T-helper 17 cell (primary cell): ENCODE measurements at regions not wholly inside any gene's neighbourhood (a gene's known extent, or its start where the extent isn't known, plus 50 kb on each side); places are given as distances from the start of the nearest gene placed in this dataset.
A peak's percentile ranks its signal among the peaks of the same experiment; 100 is the strongest.

ENCODE experiments used
- ATAC-seq: fragments of 150-1000 bp; cut with Tn5 transposase; 2 replicates; pipeline ENCODE4 v1.10.0; 2021; ENCODE audit warnings: mild to moderate bottlenecking, moderate library complexity
- DNase-seq, 3 donors: peaks; one replicate each; pipeline versions ENCODE4 v3.0.0 to v3.0.0-alpha.2; 2020 to 2021
- H3K9me3 ChIP-seq: one replicate; pipeline ENCODE4 v1.7.0; 2013; ENCODE audit warnings: low read length, mild to moderate bottlenecking; ENCODE audit not compliant: control insufficient read depth, poor library complexity, severe bottlenecking
- H3K27ac Mint-ChIP-seq: one replicate; pipeline ENCODE4 v1.8.0; 2022; ENCODE audit warnings: mild to moderate bottlenecking, moderate library complexity, mixed read lengths
- H3K27me3 Mint-ChIP-seq: one replicate; pipeline ENCODE4 v1.8.0; 2022; ENCODE audit warnings: mixed read lengths
- H3K36me3 Mint-ChIP-seq: one replicate; pipeline ENCODE4 v1.8.0; 2022; ENCODE audit warnings: low read depth, mixed read lengths
- H3K4me1 Mint-ChIP-seq: one replicate; pipeline ENCODE4 v1.8.0; 2022; ENCODE audit warnings: mild to moderate bottlenecking, mixed read lengths
- H3K4me3 Mint-ChIP-seq: one replicate; pipeline ENCODE4 v1.8.0; 2022; ENCODE audit warnings: mild to moderate bottlenecking, moderate library complexity, mixed read lengths

DNA sequence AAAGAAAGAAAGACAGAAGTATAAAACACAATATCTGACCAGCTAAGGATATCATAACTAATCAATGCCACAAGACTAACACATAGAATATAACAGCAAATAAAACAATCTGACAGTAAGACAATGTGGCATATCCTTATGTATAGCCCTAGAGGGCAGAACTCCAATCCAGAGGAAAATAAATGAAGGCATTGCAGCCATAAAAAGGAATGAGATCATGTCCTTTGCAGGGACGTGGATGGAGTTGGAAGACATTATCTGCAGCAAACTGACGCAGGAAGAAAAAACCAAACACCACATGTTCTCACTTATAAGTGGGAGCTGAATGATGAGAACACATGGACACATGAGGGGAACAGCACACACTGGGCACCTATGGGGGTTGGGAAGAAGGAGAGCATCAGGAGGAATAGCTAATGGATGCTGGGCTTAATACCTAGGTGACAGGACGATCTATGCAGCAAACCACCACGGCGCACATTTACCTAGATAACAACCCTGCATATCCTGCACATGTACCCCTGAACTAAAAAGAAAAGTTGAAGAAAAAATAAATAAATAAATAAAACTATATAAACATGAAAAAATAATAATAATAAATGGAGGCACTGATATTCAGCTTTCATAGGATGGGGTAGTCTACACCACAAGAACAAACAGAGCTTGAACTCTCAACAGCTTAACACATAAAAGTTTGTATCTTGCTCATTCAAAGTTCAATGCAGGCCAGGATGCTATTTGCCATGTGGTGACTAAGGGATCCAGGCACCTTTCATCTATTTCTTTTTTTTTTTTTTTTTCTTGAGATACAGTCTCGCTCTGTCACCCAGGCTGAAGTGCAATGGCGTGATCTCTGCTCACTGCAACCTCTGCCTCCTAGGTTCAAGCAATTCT lies 66.1 kb upstream of the KAT6B start:
- no peak overlapping the region for H3K27ac Mint-ChIP-seq
- ATAC-seq (no peak), DNase-seq (no peak)
- H3K4me3 Mint-ChIP-seq = no peak overlapping the region
- no peaks in the 10 kb centered on the region for H3K9me3 ChIP-seq
- H3K36me3 Mint-ChIP-seq = peaks cover 3% of the 10 kb centered on the region
- peaks cover 3% of the 10 kb centered on the region for H3K4me1 Mint-ChIP-seq
- H3K27me3 Mint-ChIP-seq = no peaks in the 10 kb centered on the region

DNA sequence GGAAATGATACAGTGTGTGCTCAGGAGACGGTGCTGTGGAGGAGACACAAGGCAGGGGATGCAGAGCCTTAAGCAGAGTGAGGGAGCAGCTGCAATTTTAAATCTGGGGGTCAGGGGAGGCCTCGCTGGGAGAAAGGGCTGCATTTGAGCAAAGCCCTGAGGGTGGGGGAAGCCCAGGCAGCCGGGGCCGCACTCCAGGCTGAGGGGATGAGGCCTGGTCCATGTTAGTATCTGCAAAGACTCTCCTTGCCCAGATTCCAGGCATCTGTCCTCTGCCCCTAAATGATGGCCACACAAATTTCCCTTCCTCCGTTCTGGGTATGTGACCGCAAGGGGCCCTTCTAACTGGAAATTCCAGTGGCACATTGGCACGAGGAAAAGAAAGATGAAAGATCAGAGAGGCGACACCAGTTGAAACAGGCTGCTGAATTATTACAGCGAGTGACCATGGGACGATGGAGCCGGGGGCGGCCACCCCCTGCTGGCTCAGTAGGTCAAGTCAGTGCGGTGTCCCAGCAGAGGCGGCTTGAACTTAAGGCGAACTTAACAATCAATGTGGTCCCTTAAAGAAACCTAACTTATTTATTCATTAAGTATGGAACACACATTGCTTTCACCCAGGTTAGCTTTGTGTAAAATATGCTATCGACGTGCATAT lies 62.3 kb upstream of the KAT6B start:
- DNase-seq (no peak), ATAC-seq (no peak)
- H3K36me3 Mint-ChIP-seq = peaks cover 3% of the 10 kb centered on the region
- H3K27me3 Mint-ChIP-seq = no peaks in the 10 kb centered on the region
- no peak overlapping the region for H3K4me3 Mint-ChIP-seq
- no peaks in the 10 kb centered on the region for H3K9me3 ChIP-seq
- H3K4me1 Mint-ChIP-seq = peaks cover 3% of the 10 kb centered on the region
- H3K27ac Mint-ChIP-seq = peak overlapping the region; percentile 45

GRCh38 chr10:74765465-74765975 lies 60.9 kb upstream of the KAT6B start:
- H3K27me3 Mint-ChIP-seq = no peaks in the 10 kb centered on the region
- H3K27ac Mint-ChIP-seq = no peak overlapping the region
- no peak overlapping the region for H3K4me3 Mint-ChIP-seq
- H3K9me3 ChIP-seq = no peaks in the 10 kb centered on the region
- DNase-seq (no peak), ATAC-seq (no peak)
- H3K36me3 Mint-ChIP-seq = no peaks in the 10 kb centered on the region
- peaks cover 3% of the 10 kb centered on the region for H3K4me1 Mint-ChIP-seq

GRCh38 chr10:74766501-74766900 lies 59.9 kb upstream of the KAT6B start:
- DNase-seq (no peak), ATAC-seq (no peak)
- H3K4me1 Mint-ChIP-seq = peaks cover 3% of the 10 kb centered on the region
- no peaks in the 10 kb centered on the region for H3K27me3 Mint-ChIP-seq
- H3K36me3 Mint-ChIP-seq = no peaks in the 10 kb centered on the region
- H3K4me3 Mint-ChIP-seq = no peak overlapping the region
- H3K27ac Mint-ChIP-seq = no peak overlapping the region
- H3K9me3 ChIP-seq = no peaks in the 10 kb centered on the region

GRCh38 chr10:74770400-74770799 lies 56.0 kb upstream of the KAT6B start:
- no peaks in the 10 kb centered on the region for H3K36me3 Mint-ChIP-seq
- no peaks in the 10 kb centered on the region for H3K9me3 ChIP-seq
- ATAC-seq (no peak), DNase-seq (no peak)
- H3K27me3 Mint-ChIP-seq = no peaks in the 10 kb centered on the region
- H3K4me1 Mint-ChIP-seq = peaks cover 3% of the 10 kb centered on the region
- H3K27ac Mint-ChIP-seq = no peak overlapping the region
- no peak overlapping the region for H3K4me3 Mint-ChIP-seq

GRCh38 chr10:74771054-74771453 lies 55.3 kb upstream of the KAT6B start:
- H3K27ac Mint-ChIP-seq = no peak overlapping the region
- ATAC-seq = no peak

DNA sequence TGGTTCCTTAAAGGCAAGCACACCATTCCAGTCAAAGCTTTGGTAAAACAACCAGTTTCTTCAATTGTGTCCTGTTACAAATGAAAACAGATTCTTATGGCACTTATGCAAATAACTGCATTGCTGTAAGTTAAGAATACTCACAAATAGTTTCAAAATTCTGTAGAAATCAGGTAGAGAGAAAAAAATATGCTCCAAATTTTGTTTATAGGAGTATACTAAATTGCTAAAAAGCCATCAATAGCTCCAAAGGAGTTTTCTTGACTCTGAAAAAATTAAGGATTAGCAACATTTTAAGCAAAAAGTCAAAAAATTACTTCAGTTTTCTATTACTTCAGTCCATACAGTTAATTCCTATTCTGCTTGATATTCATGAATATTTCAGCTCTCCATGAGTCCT lies 51.3 kb upstream of the KAT6B start:
- no peaks in the 10 kb centered on the region for H3K4me1 Mint-ChIP-seq
- no peak overlapping the region for H3K4me3 Mint-ChIP-seq
- no peaks in the 10 kb centered on the region for H3K9me3 ChIP-seq
- H3K36me3 Mint-ChIP-seq = peaks cover 2% of the 10 kb centered on the region
- DNase-seq (no peak), ATAC-seq (no peak)
- H3K27me3 Mint-ChIP-seq = peaks cover 11% of the 10 kb centered on the region
- H3K27ac Mint-ChIP-seq = no peak overlapping the region

More at GRCh38 chr10:74771054-74771453, 55.3 kb upstream of the KAT6B start:
- Mint-ChIP-seq H3K36me3 (no peaks in the 10 kb centered on the region), H3K4me3 (no peak overlapping the region), H3K27me3 (no peaks in the 10 kb centered on the region), H3K4me1 (peaks cover 3% of the 10 kb centered on the region)
- H3K9me3 ChIP-seq = no peaks in the 10 kb centered on the region
- DNase-seq = no peak
